Liver (tissue), 3 donors: ENCODE measurements at regions not wholly inside any gene's neighbourhood (a gene's known extent, or its start where the extent isn't known, plus 50 kb on each side); places are given as distances from the start of the nearest gene placed in this dataset.

Experiments used
- CTCF ChIP-seq: fragments of 150-350 bp; IDR thresholded peaks from 2 replicates; pipeline ENCODE4 v1.5.1; 2017; ENCODE audit warnings: improper control_type of control experiment, low read depth, low read length; ENCODE audit not compliant: missing input control
- JUND ChIP-seq, 2 donors: IDR thresholded peaks; 2 replicates each; pipeline ENCODE4 v1.6.1; 2016; ENCODE audit warnings: antibody characterized with exemption in 2 of 2
- REST ChIP-seq: IDR thresholded peaks from 2 replicates; pipeline ENCODE4 v1.6.1; 2016; ENCODE audit warnings: antibody characterized with exemption, mild to moderate bottlenecking
- TAF1 ChIP-seq: conservative IDR thresholded peaks from 2 replicates; pipeline ENCODE4 v1.6.1; 2016; ENCODE audit warnings: antibody characterized with exemption, mild to moderate bottlenecking
- YY1 ChIP-seq: IDR thresholded peaks from 2 replicates; pipeline ENCODE4 v1.6.1; 2016; ENCODE audit warnings: antibody characterized with exemption, mild to moderate bottlenecking
- donor health status: healthy.
- donor health status: healthy.

- TF ChIP-seq CTCF: no peak
- no peak for TF ChIP-seq REST
- no peak for TF ChIP-seq TAF1
- TF ChIP-seq YY1: no peak
- TF ChIP-seq JUND (IDR thresholded peaks at IDR 0.05): no peak
Observed at GRCh38 chr21:21632926-21633325, 634.7 kb downstream of the NCAM2 start.
